HG02852 (cell line): ENCODE measurements at regions not wholly inside any gene's neighbourhood (a gene's known extent, or its start where the extent isn't known, plus 50 kb on each side); places are given as distances from the start of the nearest gene placed in this dataset.

Source experiments
- ATAC-seq: cut with Tn5 transposase; IDR thresholded peaks from one replicate; pipeline ENCODE4 v1.9.1; 2021; ENCODE audit warnings: mild to moderate bottlenecking, moderate library complexity; ENCODE audit not compliant: unreplicated experiment

DNA sequence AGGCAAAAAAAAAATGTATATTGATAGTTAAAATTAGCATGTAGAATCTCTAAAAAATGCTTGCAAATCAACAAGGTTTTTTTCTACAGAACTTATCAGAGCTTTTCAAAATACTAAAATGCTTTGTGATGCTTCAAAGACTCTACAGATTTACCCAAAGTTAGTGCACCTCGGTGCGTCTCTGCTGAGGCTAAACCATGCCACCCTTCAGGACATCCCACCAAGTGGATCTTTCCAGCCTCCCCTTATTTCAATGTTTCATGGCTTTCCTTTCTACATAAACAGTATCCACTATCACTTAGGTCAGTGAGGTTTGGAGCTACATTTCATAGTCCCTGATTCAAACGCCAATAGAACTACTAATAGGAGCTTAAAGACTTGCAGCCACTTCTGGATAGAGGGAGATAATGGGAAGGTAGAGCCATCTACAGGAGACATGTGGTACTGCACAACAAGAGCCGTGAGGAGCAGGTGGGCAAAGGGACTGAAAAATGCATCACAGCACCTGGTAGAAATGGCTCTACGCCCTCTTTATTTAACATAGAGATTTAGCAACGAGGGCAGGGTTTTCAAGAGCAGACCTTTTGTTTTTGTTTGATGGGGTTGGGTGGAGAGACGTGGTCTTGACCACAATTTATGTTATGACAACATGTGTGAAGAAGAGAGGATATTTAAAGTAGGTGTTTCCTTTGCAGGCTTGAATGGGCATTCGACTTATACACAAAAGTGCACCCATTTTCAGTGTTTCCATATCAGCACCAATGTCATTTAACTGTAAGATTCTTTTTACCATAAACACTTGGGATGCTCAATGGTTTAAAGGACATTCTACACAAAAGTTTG is 56.1 kb upstream of the SLC35G4 start:
- peak; percentile 51 for ATAC-seq

DNA sequence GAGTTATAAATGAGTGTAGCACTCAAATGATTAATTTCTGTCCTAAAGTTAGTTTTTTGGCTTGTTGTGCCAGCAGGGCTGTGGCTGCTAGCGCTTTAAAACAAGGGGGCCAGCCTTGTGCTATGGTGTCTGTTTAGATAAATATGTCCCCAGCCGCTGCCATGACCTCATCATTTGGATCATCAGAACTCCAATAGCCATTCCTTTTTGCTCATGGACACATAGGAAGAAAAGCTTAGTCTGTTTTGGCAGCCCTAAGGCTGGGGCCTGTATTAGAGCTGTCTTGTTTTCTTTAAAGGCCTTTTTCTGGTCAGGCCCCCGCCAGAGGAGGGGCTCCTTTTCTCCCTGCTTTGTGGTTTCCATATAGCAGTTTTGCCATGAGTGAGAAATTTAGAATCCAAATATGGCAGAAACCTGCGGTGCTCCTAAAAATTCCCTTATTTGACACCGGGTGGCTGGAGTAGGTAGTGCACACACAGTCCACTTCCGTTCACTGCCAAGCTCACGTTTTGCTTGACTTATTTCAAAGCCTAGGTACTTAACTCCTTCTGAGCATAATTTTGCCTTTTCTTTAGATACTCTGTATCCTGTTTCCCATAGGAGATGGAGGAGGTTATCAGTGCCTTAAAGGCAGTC is 60.4 kb upstream of the SLC35G4 start:
- no peak for ATAC-seq

DNA sequence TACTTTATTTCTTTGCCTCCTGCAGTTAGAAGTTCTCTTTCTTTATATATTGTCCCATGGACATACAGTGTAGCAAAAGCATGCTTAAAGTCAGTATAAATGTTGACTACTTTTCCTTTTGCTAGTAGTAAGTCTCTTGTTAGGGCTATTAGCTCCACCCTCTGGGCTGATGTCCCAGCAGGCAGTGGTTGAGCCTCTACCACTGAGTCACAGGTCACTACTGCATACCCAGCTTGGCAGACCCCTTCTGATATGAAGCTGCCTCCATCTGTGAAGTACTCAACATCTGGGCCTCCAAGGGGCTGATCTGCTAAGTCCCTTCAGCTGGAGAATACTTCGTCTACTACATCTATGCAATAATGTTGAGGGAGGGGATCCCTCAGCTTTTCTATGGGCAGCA is 61.0 kb upstream of the SLC35G4 start:
- ATAC-seq, result no peak

DNA sequence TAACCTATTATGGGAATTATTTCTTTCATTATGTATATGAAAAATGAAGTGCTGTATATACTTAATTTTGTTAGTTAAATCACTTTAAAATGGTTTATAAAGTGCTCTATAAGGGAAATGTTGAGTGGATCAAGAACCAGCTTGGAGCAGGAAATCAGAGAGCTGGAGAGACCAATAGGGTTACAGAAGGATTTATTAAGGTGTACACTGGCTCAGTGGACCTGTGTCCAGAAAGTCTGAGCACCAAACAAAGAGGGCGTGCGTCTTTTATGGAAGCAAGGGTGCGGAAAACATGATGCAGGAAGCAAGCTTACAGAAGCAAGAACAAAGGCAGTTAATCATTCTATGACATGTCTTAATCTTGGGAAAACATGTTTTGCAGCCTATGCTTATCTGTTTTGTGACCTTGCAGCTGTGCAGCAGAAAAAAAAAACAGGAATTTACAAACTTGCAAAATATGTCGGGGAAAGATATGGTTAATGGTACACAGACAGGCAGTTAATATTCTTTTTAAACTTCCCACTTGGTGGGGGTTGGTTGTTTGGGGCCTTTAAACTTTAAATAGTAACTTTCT is 65.2 kb upstream of the SLC35G4 start:
- ATAC-seq, result no peak

DNA sequence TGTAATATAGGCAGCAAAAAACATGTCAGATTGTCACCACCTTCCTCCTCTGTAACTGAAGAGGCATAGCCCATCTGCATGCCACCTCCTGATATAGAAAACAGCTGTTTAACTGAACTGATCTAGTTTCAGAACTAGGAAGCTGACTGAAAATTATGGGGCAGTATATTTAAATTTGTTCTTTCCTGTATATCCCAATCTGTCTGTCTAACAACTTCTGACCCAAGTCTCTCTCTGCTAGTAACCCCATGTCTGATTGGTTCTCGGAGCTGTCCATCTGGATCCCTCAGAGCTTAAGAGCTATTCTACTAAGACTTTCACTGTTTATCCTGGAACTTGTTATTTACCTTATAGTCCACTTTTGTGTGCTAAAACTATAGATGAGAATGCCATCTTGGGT is 68.2 kb upstream of the SLC35G4 start:
- no peak for ATAC-seq

DNA sequence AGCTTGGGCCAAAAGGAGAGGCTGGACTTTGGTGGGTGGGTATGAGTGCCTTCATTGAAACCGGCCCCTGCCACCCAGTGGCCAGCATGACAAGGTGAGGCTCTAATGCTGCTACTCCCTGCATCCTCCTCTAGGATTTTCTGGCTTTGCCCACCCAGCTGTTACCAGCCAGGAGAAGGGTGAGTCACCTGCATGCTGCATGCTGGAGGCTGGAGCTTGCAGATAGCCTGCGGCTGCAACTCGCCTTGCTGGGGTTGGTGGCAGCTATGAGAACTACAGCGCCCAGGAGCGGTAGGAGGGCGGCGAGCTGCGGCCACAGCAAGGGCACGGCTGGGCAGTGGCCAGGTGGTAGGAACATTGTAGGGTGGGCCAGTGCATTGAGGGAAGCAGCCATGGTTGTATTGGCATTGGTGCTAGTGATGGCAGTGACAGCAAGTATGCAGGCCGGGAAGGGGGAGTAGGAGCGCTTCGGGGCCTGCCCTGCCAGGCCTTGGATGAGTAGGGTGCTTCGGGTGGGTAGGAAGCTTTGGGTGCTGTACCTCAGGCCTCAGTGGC is 75.4 kb upstream of the SLC35G4 start:
- ATAC-seq, result no peak

DNA sequence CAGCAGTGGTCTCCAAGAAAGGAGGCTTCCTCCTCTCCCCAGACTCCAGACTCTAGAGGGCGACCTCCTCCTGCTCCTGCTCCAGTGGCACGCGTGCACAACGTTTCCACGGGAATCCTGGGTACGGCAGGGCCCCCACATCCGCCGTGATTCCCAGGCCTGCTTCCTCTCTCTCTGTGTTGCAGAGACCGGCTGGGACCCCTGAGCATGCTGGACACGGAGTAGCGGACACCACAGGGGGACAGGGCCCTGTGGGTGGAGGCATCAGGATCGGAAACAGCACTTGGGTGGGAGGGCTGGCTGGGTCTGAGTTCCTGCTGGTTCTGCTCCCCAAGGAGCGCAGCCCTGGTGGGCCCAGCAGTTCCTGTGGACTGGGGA is 75.9 kb upstream of the SLC35G4 start:
- ATAC-seq, result no peak

DNA sequence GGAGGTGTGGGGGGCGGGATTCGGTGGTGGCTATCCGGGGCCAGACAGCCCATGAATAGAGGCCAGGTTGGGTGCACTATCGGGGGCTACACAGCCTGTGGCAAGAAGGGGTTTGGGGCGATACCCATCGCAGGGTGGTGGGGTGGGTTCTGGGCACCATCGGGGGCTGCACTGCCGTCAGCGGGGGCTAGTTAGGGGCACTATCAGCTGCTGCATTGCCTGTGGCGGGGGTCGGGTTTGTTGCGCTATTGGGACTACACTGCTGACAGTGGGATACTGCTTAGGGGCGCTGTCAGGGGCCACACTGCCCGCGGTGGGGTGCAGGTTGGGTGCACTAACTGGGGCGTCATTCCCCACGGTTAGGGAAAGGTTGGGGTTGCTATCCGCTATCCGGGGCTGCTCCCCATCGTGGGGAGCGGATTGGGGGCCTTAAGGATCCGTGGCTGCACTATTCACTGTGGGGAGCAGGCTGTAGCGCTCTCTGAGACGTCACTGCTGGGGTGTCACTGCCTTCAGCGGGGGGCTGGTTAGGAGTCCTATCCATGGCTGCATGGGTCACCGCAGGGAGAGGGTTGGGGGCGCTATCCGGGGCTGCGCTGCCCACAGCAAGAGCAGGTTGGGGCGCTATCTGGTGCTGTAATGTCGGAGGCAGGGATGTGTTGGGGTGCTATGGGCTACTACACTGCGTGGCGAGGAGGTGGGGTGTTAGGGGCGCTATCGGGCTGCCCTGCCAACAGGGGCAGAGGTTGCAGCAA is 76.5 kb upstream of the SLC35G4 start:
- no peak for ATAC-seq

DNA sequence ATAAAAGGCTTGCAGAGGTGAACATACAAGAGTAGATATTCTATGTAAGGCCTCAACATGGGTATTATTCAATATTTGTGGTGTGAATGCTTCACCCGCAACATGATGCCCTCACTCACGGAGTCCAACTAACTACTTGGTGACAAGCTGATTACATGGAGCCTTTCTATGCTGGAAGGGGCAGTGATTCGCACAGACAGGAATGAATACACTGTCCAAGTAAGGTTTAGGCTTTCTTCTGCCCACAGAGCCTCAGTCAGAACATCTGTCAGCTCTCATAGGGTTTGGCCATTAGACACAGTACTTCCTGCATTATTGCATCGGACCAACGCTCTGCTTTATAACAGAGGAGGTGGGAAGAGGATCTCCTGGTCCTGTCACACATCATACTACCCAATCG is 80.3 kb upstream of the SLC35G4 start:
- no peak for ATAC-seq

DNA sequence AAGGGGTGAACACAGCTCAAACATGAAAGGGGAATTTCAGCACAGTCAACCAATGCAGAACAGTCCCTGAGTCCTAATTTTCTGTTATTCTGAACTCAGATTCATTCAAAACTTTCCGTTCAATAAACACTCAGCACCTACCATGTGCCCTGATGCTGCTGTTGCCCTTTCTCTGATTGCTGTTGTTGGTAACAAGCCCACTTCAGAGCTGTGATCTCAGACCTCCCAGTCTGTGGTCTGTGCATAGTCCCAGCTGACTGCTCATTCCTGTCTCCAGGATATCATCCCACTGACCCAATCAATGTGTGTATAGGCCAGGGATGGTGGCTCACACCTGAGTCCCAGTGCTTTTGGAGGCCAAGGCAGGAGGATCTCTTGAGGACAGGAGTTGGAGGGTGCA is 82.7 kb upstream of the SLC35G4 start:
- ATAC-seq, result no peak

DNA sequence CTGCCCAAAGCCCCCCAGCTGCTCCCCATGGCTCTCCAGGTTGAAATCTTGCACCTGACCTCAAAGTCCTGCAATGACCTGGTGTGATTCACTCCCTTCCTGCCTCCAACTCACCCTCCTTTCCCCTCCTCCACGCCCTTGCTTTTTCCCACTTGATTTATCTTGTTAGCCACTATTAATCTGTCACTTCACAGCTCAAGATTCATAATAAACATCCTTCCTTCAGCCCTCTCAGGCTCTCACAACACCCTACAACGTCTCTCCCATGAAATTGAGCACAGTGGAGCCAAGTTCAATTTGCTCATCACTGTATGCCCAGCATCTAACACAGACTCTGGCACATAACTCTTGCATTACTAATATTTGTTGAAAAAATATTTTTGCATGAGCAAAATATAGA is 85.6 kb upstream of the SLC35G4 start:
- ATAC-seq, result no peak

DNA sequence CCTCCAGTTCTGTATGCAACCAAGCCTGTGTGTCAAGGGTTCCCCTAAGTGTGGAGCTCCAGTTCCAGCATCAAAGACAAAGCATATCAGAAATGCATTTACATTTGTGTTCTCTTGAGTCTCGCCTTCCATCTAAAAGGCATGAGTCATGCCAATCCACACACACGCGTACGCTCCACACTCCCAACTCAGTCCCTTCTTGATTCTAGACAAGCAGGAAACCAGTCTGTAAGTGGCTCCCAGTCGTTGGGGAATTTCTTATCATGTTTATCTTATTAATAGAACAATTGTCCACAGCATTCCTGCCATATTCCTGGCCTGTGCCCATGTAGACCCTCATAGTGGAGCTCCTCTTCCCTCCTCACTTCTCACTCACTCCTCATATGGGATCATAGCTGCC is 86.4 kb upstream of the SLC35G4 start:
- no peak for ATAC-seq

DNA sequence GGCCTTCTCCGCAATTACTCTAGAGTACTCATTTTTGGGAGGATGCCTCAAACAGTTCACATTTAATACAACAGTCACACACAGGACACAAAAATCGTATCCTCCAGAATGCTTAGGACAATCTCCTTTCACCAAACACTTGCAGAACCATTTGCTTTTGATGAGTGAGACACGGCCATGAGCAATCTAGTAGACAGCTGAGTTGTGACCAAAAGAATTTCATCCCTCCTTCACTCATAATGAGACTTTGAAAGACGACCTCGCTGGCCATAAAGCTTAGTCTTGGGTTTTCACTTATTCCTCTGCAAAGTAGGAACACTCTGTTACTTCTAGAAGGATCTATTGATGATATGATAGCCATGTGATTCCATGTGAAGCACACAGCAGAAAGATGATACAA is 87.5 kb upstream of the SLC35G4 start:
- ATAC-seq, result no peak

DNA sequence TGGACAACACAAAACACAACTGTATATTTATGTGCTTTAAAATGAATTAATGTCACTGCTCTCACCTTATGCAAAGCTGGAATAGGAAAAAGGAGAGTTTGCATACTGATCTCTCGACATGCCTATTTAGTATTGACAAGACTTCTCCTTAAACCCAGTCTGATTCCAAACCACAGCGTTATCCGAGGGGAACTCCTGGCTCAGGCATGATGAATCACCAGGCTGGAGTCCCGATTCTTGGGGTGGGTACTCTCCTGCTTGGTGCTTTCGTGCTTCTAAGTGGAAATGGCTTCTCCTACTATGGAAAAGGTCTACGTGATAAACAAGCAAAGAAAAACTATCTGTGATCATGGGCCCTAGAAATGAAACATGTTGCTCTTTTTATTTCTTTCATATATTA is 88.9 kb upstream of the SLC35G4 start:
- ATAC-seq, result no peak

DNA sequence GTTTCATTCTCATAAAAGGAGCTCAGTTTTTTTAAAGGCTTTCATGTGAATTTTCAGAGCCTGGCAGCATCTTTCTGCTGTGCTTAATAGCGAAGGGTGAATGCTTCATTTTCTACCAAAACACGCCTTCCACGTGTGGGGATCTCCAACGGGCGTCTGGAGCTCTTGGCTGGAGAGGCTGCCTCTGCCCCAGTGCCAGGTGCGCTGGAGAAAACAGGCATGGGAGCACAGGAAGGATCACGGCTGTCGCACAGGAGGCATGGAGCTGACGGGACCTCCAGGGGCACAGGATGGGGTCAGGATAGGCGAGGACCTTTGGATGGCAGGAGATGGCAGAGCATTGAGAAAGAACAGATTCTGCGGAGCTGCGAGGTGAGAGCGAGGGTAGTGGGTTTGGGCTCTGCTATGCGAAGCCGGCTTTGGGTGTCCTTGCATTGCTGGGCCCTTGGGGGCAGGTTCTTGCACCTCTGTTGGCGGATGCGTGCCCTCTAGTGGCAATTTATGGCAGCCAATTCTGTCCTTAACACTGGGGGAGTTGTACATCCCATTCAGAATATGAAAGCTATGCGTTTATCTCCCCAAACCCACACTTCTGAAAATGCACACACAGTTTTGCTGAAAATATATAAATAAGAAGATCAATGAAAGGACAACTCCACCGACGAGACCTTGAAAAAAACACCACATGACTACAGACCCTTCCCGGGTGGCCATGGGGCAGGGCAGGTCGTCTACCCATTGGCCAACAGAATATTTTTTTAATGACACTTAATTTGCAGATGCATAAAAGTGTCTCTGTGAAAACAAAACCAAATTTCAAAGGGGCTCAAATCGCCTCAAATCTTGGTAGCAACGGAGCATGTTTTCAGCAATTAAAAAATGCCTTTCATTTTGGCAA is 90.4 kb upstream of the SLC35G4 start:
- peak; percentile 88 for ATAC-seq

DNA sequence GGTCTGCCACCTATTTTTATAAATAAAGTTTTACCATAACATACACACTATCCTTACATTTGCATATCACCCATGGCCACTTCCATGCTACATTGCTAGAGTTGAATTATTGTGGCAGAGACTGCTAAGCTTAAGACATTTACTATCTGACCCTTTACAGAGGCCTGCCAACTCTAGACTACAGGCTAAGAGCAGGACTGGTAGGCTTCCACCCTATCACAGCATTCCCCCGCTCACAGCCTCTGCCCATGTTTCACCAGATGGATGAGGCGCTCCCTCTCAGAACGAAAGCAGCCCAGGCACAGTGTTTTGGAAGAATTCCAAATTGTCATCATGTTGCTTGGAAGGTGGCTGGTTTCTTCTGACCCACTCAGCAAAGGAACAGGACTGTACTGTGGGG is 91.7 kb upstream of the SLC35G4 start:
- ATAC-seq, result no peak

DNA sequence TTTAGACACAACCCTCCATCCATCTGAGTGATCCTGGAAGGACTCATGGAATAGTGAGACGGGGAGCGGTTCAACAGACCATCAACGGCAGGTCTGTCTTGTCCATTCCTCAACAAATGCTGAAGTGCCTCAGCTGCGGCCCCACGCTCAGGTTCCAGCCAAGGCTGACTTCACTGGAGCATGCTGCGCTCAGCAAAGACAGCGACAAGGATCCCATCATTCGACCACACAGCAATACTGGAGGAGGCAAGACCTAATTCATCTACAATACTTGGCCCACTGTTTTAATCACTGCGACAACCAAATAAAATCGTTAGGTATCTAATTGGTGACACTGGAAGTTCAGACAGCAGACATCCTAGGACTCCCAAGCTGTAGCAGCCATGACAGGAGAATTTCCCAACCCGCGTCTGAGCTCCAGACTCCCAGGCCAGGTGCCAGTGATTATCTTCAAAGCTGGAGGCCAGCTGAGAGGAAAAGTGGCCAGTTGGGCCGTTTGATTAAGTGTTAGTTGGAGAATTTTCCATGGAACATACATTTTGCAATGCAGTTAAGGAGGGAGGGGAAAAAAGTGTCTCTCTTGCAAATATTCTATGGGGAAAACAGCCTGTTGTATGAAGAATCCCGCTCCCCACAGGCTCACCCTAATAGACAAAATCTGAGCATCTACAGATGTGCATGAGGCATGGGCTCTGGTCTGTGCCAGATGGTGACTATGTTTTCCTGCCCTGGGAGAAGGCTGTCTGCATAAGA is 92.5 kb upstream of the SLC35G4 start:
- ATAC-seq, result no peak

DNA sequence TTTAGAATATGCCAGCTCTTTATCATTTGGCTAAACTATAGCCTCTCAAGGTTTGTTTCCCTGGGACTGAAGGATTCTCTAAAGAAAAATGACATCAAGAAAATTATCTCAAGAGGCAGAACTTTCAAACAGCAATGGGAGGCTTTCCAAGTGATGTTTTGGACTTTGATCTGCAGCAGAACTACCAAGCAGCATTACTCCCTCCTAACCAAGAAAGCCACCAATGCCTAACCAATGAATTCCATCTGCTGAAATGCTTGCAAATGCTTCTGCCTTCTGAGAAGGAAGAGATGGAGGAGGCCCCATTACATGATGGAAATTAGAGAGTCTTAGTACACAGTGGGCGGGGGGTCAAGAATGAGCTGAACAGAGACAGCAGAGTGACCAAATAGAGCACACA is 95.1 kb upstream of the SLC35G4 start:
- no peak for ATAC-seq
